Endothelial cell of umbilical vein (primary cell): ENCODE measurements at regions not wholly inside any gene's neighbourhood (a gene's known extent, or its start where the extent isn't known, plus 50 kb on each side); places are given as distances from the start of the nearest gene placed in this dataset.

Experiments used
- BruUV-seq: library from RNA; stranded (reverse); fragments of 400-500 nt; replicated peaks from 2 replicates; lab custom pipeline; 2021; lab: Mats Ljungman, UMichigan
- CTCF ChIA-PET: fragments of 300-600, 350-600 bp; sonication (Branson Sonifier 250); formaldehyde crosslinking; loops from one replicate; lab custom pipeline; 2021; ENCODE audit warnings: antibody characterized with exemption, inconsistent platforms; lab: Charles Lee
- POLR2A ChIA-PET: fragments of 300-600, 350-600 bp; sonication (Branson Sonifier 250); formaldehyde crosslinking; loops from one replicate; lab custom pipeline; 2021; ENCODE audit warnings: antibody characterized with exemption, inconsistent platforms; lab: Charles Lee
- DNase-seq: peaks from one replicate; pipeline ENCODE4 v3.0.0-alpha.2; 2011; ENCODE audit warnings: low read depth, low spot score
- FAIRE-seq: peaks from 2 replicates; lab custom pipeline; 2011; peaks lifted over from hg19 to GRCh38; lab: Jason Lieb, UNC
- H2AFZ ChIP-seq: 2 replicates; pipeline ENCODE4 v1.6.0; 2012; ENCODE audit warnings: low read depth, low read length, control low read depth, inconsistent platforms
- H3K27ac ChIP-seq: 2 replicates; pipeline ENCODE4 v1.5.1; 2011; ENCODE audit warnings: low read depth, mild to moderate bottlenecking, control low read depth, low read length, moderate library complexity; ENCODE audit not compliant: insufficient read depth
- H3K27me3 ChIP-seq, 2 experiments: 2 replicates each; pipeline versions ENCODE4 v1.6.0 to v1.6.1; 2011; ENCODE audit warnings: low read length in 2 of 2, mixed read lengths in 1 of 2; ENCODE audit not compliant: control insufficient read depth in 2 of 2, insufficient read depth in 2 of 2
- H3K36me3 ChIP-seq, 2 experiments: 2 replicates in 1 of 2; 3 replicates in 1 of 2; pipeline ENCODE4 v1.5.1; 2011; ENCODE audit warnings: low read length in 2 of 2, mild to moderate bottlenecking in 1 of 2, moderate library complexity in 1 of 2; ENCODE audit not compliant: control insufficient read depth in 2 of 2, insufficient read depth in 2 of 2; ENCODE audit errors: extremely low read depth in 1 of 2
- H3K4me1 ChIP-seq: 3 replicates; pipeline ENCODE4 v1.5.1; 2011; ENCODE audit warnings: mild to moderate bottlenecking, low read length; ENCODE audit not compliant: control insufficient read depth, insufficient read depth; ENCODE audit errors: extremely low read depth
- H3K4me2 ChIP-seq: 2 replicates; pipeline ENCODE4 v1.6.1; 2011; ENCODE audit warnings: low read length, control low read depth, mixed read lengths; ENCODE audit not compliant: insufficient read depth
- H3K4me3 ChIP-seq, 3 experiments: fragments of 200-600 bp in 1 of 3; sonication (generic), shearing (Covaris generic) in 1 of 3; replicated peaks in 1 of 3; 2 replicates each; pipeline ENCODE4 v1.5.1; 2011 to 2016; ENCODE audit warnings: control low read depth in 3 of 3, low read length in 3 of 3, mild to moderate bottlenecking in 2 of 3, inconsistent platforms in 1 of 3, low read depth in 1 of 3, moderate library complexity in 1 of 3; ENCODE audit not compliant: insufficient read depth in 1 of 3
- H3K79me2 ChIP-seq: 2 replicates; pipeline ENCODE4 v1.6.0; 2012; ENCODE audit warnings: low read length, inconsistent platforms; ENCODE audit not compliant: control insufficient read depth, insufficient read depth
- H3K9ac ChIP-seq: replicated peaks from 2 replicates; pipeline ENCODE3; 2011; ENCODE audit warnings: low read length, control low read depth; ENCODE audit not compliant: insufficient read depth; ENCODE audit errors: extremely low read depth
- H3K9me1 ChIP-seq: replicated peaks from 3 replicates; pipeline ENCODE4 v1.6.0; 2011; ENCODE audit warnings: mild to moderate bottlenecking, low read length; ENCODE audit not compliant: control insufficient read depth, insufficient read depth; ENCODE audit errors: extremely low read depth
- H3K9me3 ChIP-seq: replicated peaks from 2 replicates; pipeline ENCODE4 v1.5.1; 2012; ENCODE audit warnings: low read length, inconsistent platforms; ENCODE audit not compliant: control insufficient read depth, insufficient read depth
- H4K20me1 ChIP-seq: replicated peaks from 2 replicates; pipeline ENCODE3; 2011; ENCODE audit warnings: mild to moderate bottlenecking, low read length; ENCODE audit not compliant: control insufficient read depth, insufficient read depth; ENCODE audit errors: extremely low read depth
- EZH2 ChIP-seq: IDR thresholded peaks from 2 replicates; pipeline ENCODE4 v1.6.1; 2012; ENCODE audit warnings: borderline replicate concordance, low read depth, mild to moderate bottlenecking, moderate library complexity, low read length, inconsistent platforms; ENCODE audit not compliant: severe bottlenecking
- FOS ChIP-seq: IDR thresholded peaks from 2 replicates; pipeline ENCODE4 v1.6.1; 2011; ENCODE audit warnings: mild to moderate bottlenecking, low read length, moderate library complexity, borderline replicate concordance; ENCODE audit not compliant: insufficient read depth
- GATA2 ChIP-seq: IDR thresholded peaks from 2 replicates; pipeline ENCODE4 v1.7.0; 2011; ENCODE audit warnings: low read depth, mild to moderate bottlenecking, moderate library complexity, mixed read lengths, low read length; ENCODE audit not compliant: insufficient read length, insufficient read depth
- JUN ChIP-seq: IDR thresholded peaks from 2 replicates; pipeline ENCODE4 v1.6.1; 2011; ENCODE audit warnings: borderline replicate concordance, low read depth; ENCODE audit not compliant: insufficient read length, insufficient read depth
- MYC ChIP-seq: IDR thresholded peaks from one replicate; pipeline ENCODE4 v1.6.1; 2011; ENCODE audit warnings: mild to moderate bottlenecking, low read depth, low read length
- POLR2A ChIP-seq: IDR thresholded peaks from 2 replicates; pipeline ENCODE4 v1.6.1; 2012; ENCODE audit warnings: low read depth, mild to moderate bottlenecking, control low read depth, low read length
- POLR2AphosphoS5 ChIP-seq: IDR thresholded peaks from 2 replicates; pipeline ENCODE4 v1.6.1; 2012; ENCODE audit warnings: low read depth, mild to moderate bottlenecking, control low read depth, low read length, moderate library complexity; ENCODE audit not compliant: insufficient read depth
- dilution Hi-C: fragments of 300-500 bp; cut with MboI; formaldehyde crosslinking; loops from one replicate; pipeline ENCODE4 v1.15.0; 2019; ENCODE audit warnings: low sequenced_read_pairs; ENCODE audit not compliant: extremely low pct_ligation_motif_present
- intact Hi-C: fragments of 100-400 bp; cut with micrococcal nuclease; formaldehyde crosslinking; loops from one replicate; pipeline ENCODE4 v1.10.0; 2022
- TF ChIP-seq, protein P1 (sequence below), 2 donors: IDR thresholded peaks; 1 replicate in 1 of 2; 2 replicates in 1 of 2; pipeline ENCODE4 v1.5.1; 2011; ENCODE audit warnings: low read length in 2 of 2, mild to moderate bottlenecking in 2 of 2, moderate library complexity in 2 of 2, control low read depth in 1 of 2, inconsistent platforms in 1 of 2, low read depth in 1 of 2; ENCODE audit not compliant: insufficient read depth in 1 of 2; ENCODE audit errors: extremely low read depth in 1 of 2
- TF ChIP-seq, protein P2 (sequence below): IDR thresholded peaks from 2 replicates; pipeline ENCODE4 v1.6.1; 2011; ENCODE audit not compliant: insufficient read depth, insufficient read length

DNA sequence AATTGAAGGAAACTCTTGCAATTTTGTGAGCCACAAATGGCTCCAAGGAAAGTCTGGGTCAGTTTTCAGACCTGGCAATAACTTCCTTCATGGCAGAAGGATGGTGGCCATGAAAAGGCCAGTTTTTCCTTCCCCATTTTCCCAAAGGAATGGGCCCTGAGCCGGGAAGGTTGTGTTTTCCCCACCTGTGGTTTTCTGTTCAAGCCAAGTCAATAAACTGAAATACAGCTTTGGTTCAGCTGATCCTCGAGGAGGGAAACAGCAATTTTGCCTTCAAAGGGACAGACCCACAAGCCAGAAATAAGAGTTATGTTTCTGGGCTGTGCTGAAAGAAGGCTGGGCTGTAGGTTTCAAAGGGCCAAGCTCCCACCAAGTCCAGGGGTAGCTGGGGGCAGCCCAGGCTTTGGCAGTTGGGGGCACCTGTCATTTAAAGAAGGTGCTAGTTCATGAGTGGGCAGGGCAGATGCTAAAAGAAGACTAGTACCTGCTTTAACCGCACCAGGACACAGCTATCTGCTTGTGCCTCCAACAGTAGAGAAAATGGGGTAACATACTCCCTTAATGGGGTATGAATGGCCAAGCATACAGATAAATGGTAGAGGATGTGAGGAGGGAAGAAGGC, 97.0 kb downstream of the TTC32 start:
- FAIRE-seq, result no peak
- Histone ChIP-seq H4K20me1 (no peaks in the 10 kb centered on the region), H3K27me3 (no peaks in the 10 kb centered on the region), H3K9me3 (no peaks in the 10 kb centered on the region), H3K36me3 (no peaks in the 10 kb centered on the region), H3K79me2 (no peaks in the 10 kb centered on the region), H3K4me3 (no peak overlapping the region), H3K27ac (no peak overlapping the region), H3K9me1 (no peaks in the 10 kb centered on the region), H3K4me1 (peaks cover 13% of the 10 kb centered on the region), H3K9ac (no peak overlapping the region), H3K4me2 (no peak overlapping the region), H2AFZ (no peak overlapping the region)
- ChIA-PET CTCF (no interaction called here), POLR2A (no interaction called here)
- BruUV-seq, result no TSS peak
- dilution Hi-C loops (no loop called here), intact Hi-C loops (no loop called here)
- no peak for TF ChIP-seq MYC
- no peak for DNase-seq

DNA sequence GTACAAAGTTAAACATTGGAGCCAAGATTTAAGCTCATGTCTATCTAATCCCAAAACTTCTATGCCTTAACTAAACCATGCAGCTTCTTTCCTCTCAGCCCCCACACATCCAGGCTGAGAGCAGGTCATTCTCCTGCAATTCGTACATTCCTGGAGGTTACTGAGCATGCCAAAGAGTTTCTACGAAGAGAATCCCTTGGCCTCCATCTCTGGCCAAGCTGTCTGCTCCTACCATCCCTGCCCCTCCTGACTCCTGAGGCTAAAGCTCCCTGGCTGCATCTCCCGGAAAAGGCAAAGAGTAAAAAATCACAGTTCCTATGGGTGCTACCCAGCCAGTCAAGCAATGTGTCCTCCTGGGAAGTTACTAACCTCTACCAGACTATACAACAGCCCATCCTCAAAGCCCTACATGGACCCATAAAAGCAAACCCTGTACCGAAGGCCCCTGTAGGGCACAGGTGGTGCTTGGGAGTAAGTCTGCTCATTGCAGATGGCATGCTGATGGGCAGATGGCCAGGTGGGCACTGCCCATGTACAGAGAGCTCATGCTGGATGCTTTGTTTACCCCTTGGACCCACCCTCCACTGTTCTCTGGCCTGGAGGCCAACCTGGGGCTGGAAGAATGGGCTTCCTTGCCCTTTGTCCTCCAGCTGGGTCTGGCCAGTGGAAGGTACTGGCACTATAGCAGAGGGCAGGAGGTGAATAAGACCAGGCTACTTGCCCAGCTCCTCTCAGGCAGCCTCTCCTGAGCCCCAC, 99.5 kb downstream of the TTC32 start:
- no peaks in the 10 kb centered on the region for H3K79me2 ChIP-seq
- ChIA-PET CTCF (interaction anchor here (0.8 to 2.5 kb wide), 5 partner anchors 16 to 61 kb away, joined by 3 to 11 read pairs (median 6); no protein-coding TSS in a partner anchor), POLR2A (no interaction called here)
- no TSS peak for BruUV-seq
- no peaks in the 10 kb centered on the region for H3K9me1 ChIP-seq
- H3K9ac ChIP-seq, result no peak overlapping the region
- no peaks in the 10 kb centered on the region for H3K9me3 ChIP-seq
- no peak overlapping the region for H3K4me3 ChIP-seq
- peaks cover 13% of the 10 kb centered on the region for H3K4me1 ChIP-seq
- H2AFZ ChIP-seq, result no peak overlapping the region
- no peaks in the 10 kb centered on the region for H3K36me3 ChIP-seq
- H3K27me3 ChIP-seq, result peaks cover 0 to 2% of the 10 kb centered on the region in 2 experiments
- dilution Hi-C loops (no loop called here), intact Hi-C loops (no loop called here)
- FAIRE-seq, result no peak
- no peaks in the 10 kb centered on the region for H4K20me1 ChIP-seq
- no peak for DNase-seq
- peak overlapping the region; percentile 8 for H3K27ac ChIP-seq
- H3K4me2 ChIP-seq, result no peak overlapping the region
- TF ChIP-seq JUN (no peak), EZH2 (no peak), GATA2 (no peak), POLR2A (no peak), FOS (no peak), POLR2AphosphoS5 (no peak), MYC (no peak)
- TF ChIP-seq, protein P1, sequence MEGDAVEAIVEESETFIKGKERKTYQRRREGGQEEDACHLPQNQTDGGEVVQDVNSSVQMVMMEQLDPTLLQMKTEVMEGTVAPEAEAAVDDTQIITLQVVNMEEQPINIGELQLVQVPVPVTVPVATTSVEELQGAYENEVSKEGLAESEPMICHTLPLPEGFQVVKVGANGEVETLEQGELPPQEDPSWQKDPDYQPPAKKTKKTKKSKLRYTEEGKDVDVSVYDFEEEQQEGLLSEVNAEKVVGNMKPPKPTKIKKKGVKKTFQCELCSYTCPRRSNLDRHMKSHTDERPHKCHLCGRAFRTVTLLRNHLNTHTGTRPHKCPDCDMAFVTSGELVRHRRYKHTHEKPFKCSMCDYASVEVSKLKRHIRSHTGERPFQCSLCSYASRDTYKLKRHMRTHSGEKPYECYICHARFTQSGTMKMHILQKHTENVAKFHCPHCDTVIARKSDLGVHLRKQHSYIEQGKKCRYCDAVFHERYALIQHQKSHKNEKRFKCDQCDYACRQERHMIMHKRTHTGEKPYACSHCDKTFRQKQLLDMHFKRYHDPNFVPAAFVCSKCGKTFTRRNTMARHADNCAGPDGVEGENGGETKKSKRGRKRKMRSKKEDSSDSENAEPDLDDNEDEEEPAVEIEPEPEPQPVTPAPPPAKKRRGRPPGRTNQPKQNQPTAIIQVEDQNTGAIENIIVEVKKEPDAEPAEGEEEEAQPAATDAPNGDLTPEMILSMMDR (IDR thresholded peaks at IDR 0.05; ENCODE audit: extremely low read depth in 1 of 2, insufficient read depth in 1 of 2, low read depth in 1 of 2, low read length in 2 of 2), result no peak
- TF ChIP-seq, protein P2, sequence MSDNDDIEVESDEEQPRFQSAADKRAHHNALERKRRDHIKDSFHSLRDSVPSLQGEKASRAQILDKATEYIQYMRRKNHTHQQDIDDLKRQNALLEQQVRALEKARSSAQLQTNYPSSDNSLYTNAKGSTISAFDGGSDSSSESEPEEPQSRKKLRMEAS, result no peak
